ENCODE measurements at regions not wholly inside any gene's neighbourhood (a gene's known extent, or its start where the extent isn't known, plus 50 kb on each side); places are given as distances from the start of the nearest gene placed in this dataset.

DNA sequence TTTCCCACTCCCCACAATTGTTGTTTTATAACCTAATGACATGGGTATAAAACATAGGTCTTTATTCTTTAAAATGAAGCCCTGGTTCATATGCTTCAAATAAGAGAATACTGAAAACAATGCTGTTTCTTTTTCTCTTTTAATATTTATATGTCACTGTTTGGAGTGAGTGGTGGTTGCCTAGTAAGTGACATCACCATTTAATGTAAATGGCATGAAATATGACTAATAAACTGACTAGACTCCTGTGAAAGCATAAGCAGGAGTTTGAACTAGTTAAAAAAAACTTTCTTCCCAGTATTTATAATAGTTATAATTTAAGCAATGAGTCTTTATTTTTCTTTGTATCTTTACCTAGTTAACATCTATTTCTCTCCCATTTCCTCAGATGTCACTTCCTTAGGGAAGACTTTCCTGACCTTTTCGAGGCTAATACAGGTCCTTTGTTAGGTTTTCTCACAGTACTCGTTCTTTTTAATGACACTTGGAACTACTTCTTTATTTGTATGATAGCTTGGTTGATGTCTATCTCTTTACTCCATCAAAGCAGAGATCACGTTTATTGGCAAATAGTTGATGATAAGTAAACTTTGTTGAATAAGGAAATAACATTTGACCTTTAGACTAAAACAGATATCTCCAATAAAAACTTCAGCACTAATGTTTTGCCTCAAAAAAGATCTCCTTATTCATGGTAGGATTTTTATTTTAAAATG, 105.4 kb upstream of the PDC start:
- Histone ChIP-seq H3K9me3 (0 out of 2 replicates have a peak, but pooled peaks cover 6% of the 10 kb centered on the region), H3K27me3 (replicated peaks; ENCODE audit: control insufficient read depth, insufficient read depth, low read length) (no peaks in the 10 kb centered on the region), H3K4me1 (peaks cover 8% of the 10 kb centered on the region), H3K36me3 (ENCODE audit: control insufficient read depth, insufficient read depth, low read length) (no peaks in the 10 kb centered on the region), H3K4me3 (ENCODE audit: low read depth, low read length) (no peak overlapping the region)
- DNase-seq, result no peak
- TF ChIP-seq, protein P1, sequence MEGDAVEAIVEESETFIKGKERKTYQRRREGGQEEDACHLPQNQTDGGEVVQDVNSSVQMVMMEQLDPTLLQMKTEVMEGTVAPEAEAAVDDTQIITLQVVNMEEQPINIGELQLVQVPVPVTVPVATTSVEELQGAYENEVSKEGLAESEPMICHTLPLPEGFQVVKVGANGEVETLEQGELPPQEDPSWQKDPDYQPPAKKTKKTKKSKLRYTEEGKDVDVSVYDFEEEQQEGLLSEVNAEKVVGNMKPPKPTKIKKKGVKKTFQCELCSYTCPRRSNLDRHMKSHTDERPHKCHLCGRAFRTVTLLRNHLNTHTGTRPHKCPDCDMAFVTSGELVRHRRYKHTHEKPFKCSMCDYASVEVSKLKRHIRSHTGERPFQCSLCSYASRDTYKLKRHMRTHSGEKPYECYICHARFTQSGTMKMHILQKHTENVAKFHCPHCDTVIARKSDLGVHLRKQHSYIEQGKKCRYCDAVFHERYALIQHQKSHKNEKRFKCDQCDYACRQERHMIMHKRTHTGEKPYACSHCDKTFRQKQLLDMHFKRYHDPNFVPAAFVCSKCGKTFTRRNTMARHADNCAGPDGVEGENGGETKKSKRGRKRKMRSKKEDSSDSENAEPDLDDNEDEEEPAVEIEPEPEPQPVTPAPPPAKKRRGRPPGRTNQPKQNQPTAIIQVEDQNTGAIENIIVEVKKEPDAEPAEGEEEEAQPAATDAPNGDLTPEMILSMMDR (IDR thresholded peaks at IDR 0.05; ENCODE audit: insufficient read depth in 1 of 2, low read depth in 1 of 2, low read length in 1 of 2, severe bottlenecking in 1 of 2, unreplicated experiment in 1 of 2), result no peak
- CTCF ChIA-PET, result no interaction called here
- Mint-ChIP-seq H3K27me3 (ENCODE audit: insufficient read depth, unreplicated experiment) (no peaks in the 10 kb centered on the region), H3K9me3 (ENCODE audit: unreplicated experiment) (no peaks in the 10 kb centered on the region), H3K36me3 (ENCODE audit: insufficient read depth, unreplicated experiment) (no peaks in the 10 kb centered on the region), H3K4me1 (ENCODE audit: low read depth, unreplicated experiment) (peaks cover 14% of the 10 kb centered on the region), H3K4me3 (ENCODE audit: unreplicated experiment) (no peak overlapping the region), H3K27ac (ENCODE audit: unreplicated experiment) (no peak overlapping the region)
- intact Hi-C loops (cut with micrococcal nuclease; ENCODE audit: unreplicated experiment), result no loop called here
- BruUV-seq (replicated peaks), result no TSS peak
- POLR2A ChIA-PET, result no interaction called here

DNA sequence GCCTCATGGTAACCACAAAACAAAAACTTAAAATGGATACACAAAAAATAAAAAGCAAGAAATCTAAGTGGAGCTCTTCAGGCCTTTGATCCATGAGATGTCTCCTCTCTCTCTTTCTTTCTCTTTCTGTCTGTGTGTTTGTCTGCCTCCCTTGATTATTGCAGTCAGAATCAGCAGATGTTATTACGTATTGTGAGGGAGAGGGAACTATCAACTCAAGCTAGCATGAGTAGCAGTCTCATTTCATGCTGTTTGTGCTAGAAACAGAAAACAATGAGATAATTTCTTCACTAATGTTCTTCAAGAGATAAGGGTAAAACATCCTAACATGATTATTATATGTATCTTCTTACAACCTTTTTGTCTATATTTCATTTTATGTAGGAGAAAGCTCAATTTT, 103.7 kb upstream of the PDC start:
- intact Hi-C loops (cut with micrococcal nuclease; ENCODE audit: unreplicated experiment), result no loop called here
- CTCF ChIA-PET, result interaction anchor here (1.2 kb wide), 1 partner anchor 189 kb away, joined by 6 read pairs; the partner anchor contains the start of genes ODR4 and TPR

DNA sequence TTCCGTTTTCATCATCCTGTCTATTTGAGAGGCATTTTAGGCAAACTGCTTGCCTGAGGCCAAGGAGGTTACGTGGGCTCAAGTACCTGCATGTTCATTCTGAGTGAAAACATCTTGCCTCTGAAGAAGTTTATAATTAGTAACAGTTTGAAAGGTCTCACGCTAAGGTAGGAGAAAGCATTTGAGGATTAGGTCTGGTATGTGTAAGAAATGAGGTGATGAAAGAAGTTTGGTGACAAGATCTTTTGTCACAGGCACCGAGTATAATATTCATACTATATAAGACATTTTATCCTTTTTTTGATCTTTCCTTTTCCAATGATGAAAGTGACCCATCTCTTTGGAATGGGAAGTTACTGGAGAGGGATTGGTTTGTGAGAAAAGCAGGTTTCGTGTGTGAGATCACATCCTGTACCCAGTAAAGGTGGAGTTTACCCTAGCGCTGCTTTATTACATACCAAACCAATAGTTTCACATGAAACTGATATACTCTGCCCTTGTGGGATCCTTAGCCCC, 98.7 kb upstream of the PDC start:
- DNase-seq, result no peak
- Histone ChIP-seq H3K4me1 (no peaks in the 10 kb centered on the region), H3K9me3 (no peaks in the 10 kb centered on the region), H3K36me3 (ENCODE audit: control insufficient read depth, insufficient read depth, low read length) (no peaks in the 10 kb centered on the region), H3K27me3 (replicated peaks; ENCODE audit: control insufficient read depth, insufficient read depth, low read length) (no peaks in the 10 kb centered on the region), H3K4me3 (ENCODE audit: low read depth, low read length) (no peak overlapping the region)
- Mint-ChIP-seq H3K36me3 (ENCODE audit: insufficient read depth, unreplicated experiment) (no peaks in the 10 kb centered on the region), H3K4me1 (ENCODE audit: low read depth, unreplicated experiment) (no peaks in the 10 kb centered on the region), H3K4me3 (ENCODE audit: unreplicated experiment) (no peak overlapping the region), H3K9me3 (ENCODE audit: unreplicated experiment) (no peaks in the 10 kb centered on the region), H3K27me3 (ENCODE audit: insufficient read depth, unreplicated experiment) (no peaks in the 10 kb centered on the region), H3K27ac (ENCODE audit: unreplicated experiment) (no peak overlapping the region)
- ChIA-PET CTCF (no interaction called here), POLR2A (no interaction called here)
- BruUV-seq (replicated peaks), result no TSS peak
- TF ChIP-seq, protein P1 (IDR thresholded peaks at IDR 0.05; ENCODE audit: insufficient read depth in 1 of 2, low read depth in 1 of 2, low read length in 1 of 2, severe bottlenecking in 1 of 2, unreplicated experiment in 1 of 2), result no peak
- intact Hi-C loops (cut with micrococcal nuclease; ENCODE audit: unreplicated experiment), result no loop called here

More for the DNA sequence above, 103.7 kb upstream of the PDC start:
- Histone ChIP-seq H3K4me3 (ENCODE audit: low read depth, low read length) (no peak overlapping the region), H3K36me3 (ENCODE audit: control insufficient read depth, insufficient read depth, low read length) (no peaks in the 10 kb centered on the region), H3K27me3 (replicated peaks; ENCODE audit: control insufficient read depth, insufficient read depth, low read length) (no peaks in the 10 kb centered on the region), H3K4me1 (peaks cover 8% of the 10 kb centered on the region), H3K9me3 (0 out of 2 replicates have a peak, but pooled peaks cover 6% of the 10 kb centered on the region)
- H3K4me3 Mint-ChIP-seq (ENCODE audit: unreplicated experiment), result no peak overlapping the region
- DNase-seq, result no peak
- no peaks in the 10 kb centered on the region for H3K36me3 Mint-ChIP-seq (ENCODE audit: insufficient read depth, unreplicated experiment)
- POLR2A ChIA-PET, result no interaction called here
- H3K27me3 Mint-ChIP-seq (ENCODE audit: insufficient read depth, unreplicated experiment), result no peaks in the 10 kb centered on the region
- TF ChIP-seq, protein P1 (IDR thresholded peaks at IDR 0.05; ENCODE audit: insufficient read depth in 1 of 2, low read depth in 1 of 2, low read length in 1 of 2, severe bottlenecking in 1 of 2, unreplicated experiment in 1 of 2), result no peak
- no peaks in the 10 kb centered on the region for H3K9me3 Mint-ChIP-seq (ENCODE audit: unreplicated experiment)
- peaks cover 14% of the 10 kb centered on the region for H3K4me1 Mint-ChIP-seq (ENCODE audit: low read depth, unreplicated experiment)
- H3K27ac Mint-ChIP-seq (ENCODE audit: unreplicated experiment), result no peak overlapping the region
- BruUV-seq (replicated peaks), result no TSS peak

Measured in Caco-2 (cell line).